ENCODE measurements at regions not wholly inside any gene's neighbourhood (a gene's known extent, or its start where the extent isn't known, plus 50 kb on each side); places are given as distances from the start of the nearest gene placed in this dataset.

- H3K36me3 Mint-ChIP-seq (ENCODE audit: insufficient read depth, unreplicated experiment): no peaks in the 10 kb centered on the region
- no peaks in the 10 kb centered on the region for H3K27me3 Mint-ChIP-seq (ENCODE audit: unreplicated experiment)
Observed at GRCh38 chr11:109130910-109131309, 291.1 kb upstream of the C11orf87 start.

GRCh38 chr11:109132539-109132938, 289.5 kb upstream of the C11orf87 start:
- Mint-ChIP-seq H3K4me1 (ENCODE audit: low read depth, unreplicated experiment) (no peaks in the 10 kb centered on the region), H3K4me3 (ENCODE audit: low read depth, unreplicated experiment) (no peak overlapping the region), H3K9me3 (ENCODE audit: low read depth, unreplicated experiment) (no peaks in the 10 kb centered on the region), H3K27ac (ENCODE audit: unreplicated experiment) (no peak overlapping the region), H3K27me3 (ENCODE audit: unreplicated experiment) (no peaks in the 10 kb centered on the region), H3K36me3 (ENCODE audit: insufficient read depth, unreplicated experiment) (no peaks in the 10 kb centered on the region)
- intact Hi-C loops (cut with micrococcal nuclease; ENCODE audit: unreplicated experiment): no loop called here
- no TSS peak for BruUV-seq (replicated peaks)
- CTCF ChIA-PET: no interaction called here
- DNase-seq: no peak
- TF ChIP-seq CTCF (IDR thresholded peaks at IDR 0.05; ENCODE audit: unreplicated experiment): no peak

More at GRCh38 chr11:109130910-109131309, 291.1 kb upstream of the C11orf87 start:
- TF ChIP-seq CTCF (IDR thresholded peaks at IDR 0.05; ENCODE audit: unreplicated experiment): no peak
- Mint-ChIP-seq H3K4me1 (ENCODE audit: low read depth, unreplicated experiment) (no peaks in the 10 kb centered on the region), H3K4me3 (ENCODE audit: low read depth, unreplicated experiment) (no peak overlapping the region), H3K27ac (ENCODE audit: unreplicated experiment) (no peak overlapping the region), H3K9me3 (ENCODE audit: low read depth, unreplicated experiment) (no peaks in the 10 kb centered on the region)
- DNase-seq: no peak
- intact Hi-C loops (cut with micrococcal nuclease; ENCODE audit: unreplicated experiment): no loop called here
- BruUV-seq (replicated peaks): no TSS peak
- CTCF ChIA-PET: no interaction called here

GRCh38 chr11:109133159-109133558, 288.8 kb upstream of the C11orf87 start:
- DNase-seq: no peak
- H3K9me3 Mint-ChIP-seq (ENCODE audit: low read depth, unreplicated experiment): no peaks in the 10 kb centered on the region
- no peaks in the 10 kb centered on the region for H3K27me3 Mint-ChIP-seq (ENCODE audit: unreplicated experiment)
- intact Hi-C loops (cut with micrococcal nuclease; ENCODE audit: unreplicated experiment): no loop called here
- H3K27ac Mint-ChIP-seq (ENCODE audit: unreplicated experiment): no peak overlapping the region
- H3K4me3 Mint-ChIP-seq (ENCODE audit: low read depth, unreplicated experiment): no peak overlapping the region
- H3K36me3 Mint-ChIP-seq (ENCODE audit: insufficient read depth, unreplicated experiment): no peaks in the 10 kb centered on the region
- BruUV-seq (replicated peaks): no TSS peak
- no peaks in the 10 kb centered on the region for H3K4me1 Mint-ChIP-seq (ENCODE audit: low read depth, unreplicated experiment)
- TF ChIP-seq CTCF (IDR thresholded peaks at IDR 0.05; ENCODE audit: unreplicated experiment): no peak
- CTCF ChIA-PET: no interaction called here

- Mint-ChIP-seq H3K4me3 (ENCODE audit: low read depth, unreplicated experiment) (no peak overlapping the region), H3K4me1 (ENCODE audit: low read depth, unreplicated experiment) (no peaks in the 10 kb centered on the region), H3K9me3 (ENCODE audit: low read depth, unreplicated experiment) (peaks cover 2% of the 10 kb centered on the region), H3K36me3 (ENCODE audit: insufficient read depth, unreplicated experiment) (no peaks in the 10 kb centered on the region), H3K27me3 (ENCODE audit: unreplicated experiment) (no peaks in the 10 kb centered on the region), H3K27ac (ENCODE audit: unreplicated experiment) (no peak overlapping the region)
- TF ChIP-seq CTCF (IDR thresholded peaks at IDR 0.05; ENCODE audit: unreplicated experiment): no peak
- BruUV-seq (replicated peaks): no TSS peak
- no peak for DNase-seq
- CTCF ChIA-PET: no interaction called here
- intact Hi-C loops (cut with micrococcal nuclease; ENCODE audit: unreplicated experiment): no loop called here
Observed at GRCh38 chr11:109135627-109136026, 286.4 kb upstream of the C11orf87 start.

- CTCF ChIA-PET: no interaction called here
- H3K4me3 Mint-ChIP-seq (ENCODE audit: low read depth, unreplicated experiment): no peak overlapping the region
- TF ChIP-seq CTCF (IDR thresholded peaks at IDR 0.05; ENCODE audit: unreplicated experiment): no peak
- no peaks in the 10 kb centered on the region for H3K27me3 Mint-ChIP-seq (ENCODE audit: unreplicated experiment)
- H3K36me3 Mint-ChIP-seq (ENCODE audit: insufficient read depth, unreplicated experiment): no peaks in the 10 kb centered on the region
- no peak overlapping the region for H3K27ac Mint-ChIP-seq (ENCODE audit: unreplicated experiment)
- BruUV-seq (replicated peaks): no TSS peak
- H3K4me1 Mint-ChIP-seq (ENCODE audit: low read depth, unreplicated experiment): no peaks in the 10 kb centered on the region
- intact Hi-C loops (cut with micrococcal nuclease; ENCODE audit: unreplicated experiment): no loop called here
- DNase-seq: no peak
- H3K9me3 Mint-ChIP-seq (ENCODE audit: low read depth, unreplicated experiment): peaks cover 2% of the 10 kb centered on the region
Observed at GRCh38 chr11:109138196-109138595, 283.8 kb upstream of the C11orf87 start.
